GM18867 (cell line): ENCODE measurements at regions not wholly inside any gene's neighbourhood (a gene's known extent, or its start where the extent isn't known, plus 50 kb on each side); places are given as distances from the start of the nearest gene placed in this dataset.
"Not testable (repeated sequence)": the region's sequence is repeated elsewhere in the genome, so short reads cannot be mapped to it uniquely, and the experiment has no call there.

Experiments used
- ATAC-seq: cut with Tn5 transposase; IDR thresholded peaks from one replicate; pipeline ENCODE4 v1.9.1; 2021; ENCODE audit warnings: mild to moderate bottlenecking, moderate library complexity; ENCODE audit not compliant: unreplicated experiment

GRCh38 chr17:27200476-27200875, 93.4 kb upstream of the WSB1 start:
- ATAC-seq: no peak

GRCh38 chr17:27203241-27203640, 90.7 kb upstream of the WSB1 start:
- no peak for ATAC-seq

- ATAC-seq: peak; percentile 52
Measured at GRCh38 chr17:27206447-27206846, 87.5 kb upstream of the WSB1 start.

- no peak for ATAC-seq
Measured at GRCh38 chr17:27207073-27207513, 86.8 kb upstream of the WSB1 start.

GRCh38 chr17:27208370-27208769, 85.5 kb upstream of the WSB1 start:
- ATAC-seq: not testable (repeated sequence)

- ATAC-seq: no peak
Measured at GRCh38 chr17:27209316-27209715, 84.6 kb upstream of the WSB1 start.

- not testable (repeated sequence) for ATAC-seq
Measured at GRCh38 chr17:27210809-27211208, 83.1 kb upstream of the WSB1 start.

- no peak for ATAC-seq
Measured at GRCh38 chr17:27216836-27217235, 77.1 kb upstream of the WSB1 start.

GRCh38 chr17:27217631-27218030, 76.3 kb upstream of the WSB1 start:
- ATAC-seq: peak; percentile 76

GRCh38 chr17:27218041-27218440, 75.9 kb upstream of the WSB1 start:
- ATAC-seq: no peak

GRCh38 chr17:27218719-27219488, 75.0 kb upstream of the WSB1 start:
- peak; percentile 78 for ATAC-seq

- ATAC-seq: no peak
Measured at GRCh38 chr17:27222515-27222914, 71.4 kb upstream of the WSB1 start.

- no peak for ATAC-seq
Measured at GRCh38 chr17:27224526-27225315, 69.2 kb upstream of the WSB1 start.

- no peak for ATAC-seq
Measured at GRCh38 chr17:27226611-27227230, 67.2 kb upstream of the WSB1 start.

- ATAC-seq: no peak
Measured at GRCh38 chr17:27230996-27231395, 62.9 kb upstream of the WSB1 start.

GRCh38 chr17:27232328-27232727, 61.6 kb upstream of the WSB1 start:
- no peak for ATAC-seq

GRCh38 chr17:27233059-27233458, 60.9 kb upstream of the WSB1 start:
- ATAC-seq: no peak

GRCh38 chr17:27233776-27234175, 60.1 kb upstream of the WSB1 start:
- ATAC-seq: no peak

GRCh38 chr17:27236717-27237315, 57.1 kb upstream of the WSB1 start:
- ATAC-seq: no peak

- no peak for ATAC-seq
Measured at GRCh38 chr17:27237890-27238289, 56.0 kb upstream of the WSB1 start.

- ATAC-seq: peak; percentile 54
Measured at GRCh38 chr17:27239046-27239445, 54.9 kb upstream of the WSB1 start.
